ENCODE measurements at regions not wholly inside any gene's neighbourhood (a gene's known extent, or its start where the extent isn't known, plus 50 kb on each side); places are given as distances from the start of the nearest gene placed in this dataset.

DNA sequence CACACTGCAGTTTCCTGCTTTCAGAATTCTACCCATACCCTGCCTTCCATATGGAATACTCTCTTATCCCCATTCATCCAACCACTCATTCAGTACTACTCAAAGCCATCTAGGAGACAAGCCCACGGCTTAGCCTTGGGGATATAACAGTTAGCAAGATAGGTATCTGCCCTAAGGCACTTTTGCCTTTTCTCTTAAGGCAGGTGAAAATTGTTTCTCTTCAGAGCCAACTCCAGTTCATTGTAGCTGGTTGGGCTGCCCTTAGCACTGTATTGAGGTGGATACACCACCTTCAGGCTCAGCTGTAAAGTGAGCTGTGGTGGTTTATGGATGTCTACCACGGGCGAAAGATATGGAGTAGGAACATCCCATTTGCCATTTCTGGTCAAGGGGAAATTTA lies 729.7 kb upstream of the TBX3 start:
- no peak overlapping the region for H3K4me3 ChIP-seq (ENCODE audit: low read depth, low read length)
- TF ChIP-seq, protein P1, sequence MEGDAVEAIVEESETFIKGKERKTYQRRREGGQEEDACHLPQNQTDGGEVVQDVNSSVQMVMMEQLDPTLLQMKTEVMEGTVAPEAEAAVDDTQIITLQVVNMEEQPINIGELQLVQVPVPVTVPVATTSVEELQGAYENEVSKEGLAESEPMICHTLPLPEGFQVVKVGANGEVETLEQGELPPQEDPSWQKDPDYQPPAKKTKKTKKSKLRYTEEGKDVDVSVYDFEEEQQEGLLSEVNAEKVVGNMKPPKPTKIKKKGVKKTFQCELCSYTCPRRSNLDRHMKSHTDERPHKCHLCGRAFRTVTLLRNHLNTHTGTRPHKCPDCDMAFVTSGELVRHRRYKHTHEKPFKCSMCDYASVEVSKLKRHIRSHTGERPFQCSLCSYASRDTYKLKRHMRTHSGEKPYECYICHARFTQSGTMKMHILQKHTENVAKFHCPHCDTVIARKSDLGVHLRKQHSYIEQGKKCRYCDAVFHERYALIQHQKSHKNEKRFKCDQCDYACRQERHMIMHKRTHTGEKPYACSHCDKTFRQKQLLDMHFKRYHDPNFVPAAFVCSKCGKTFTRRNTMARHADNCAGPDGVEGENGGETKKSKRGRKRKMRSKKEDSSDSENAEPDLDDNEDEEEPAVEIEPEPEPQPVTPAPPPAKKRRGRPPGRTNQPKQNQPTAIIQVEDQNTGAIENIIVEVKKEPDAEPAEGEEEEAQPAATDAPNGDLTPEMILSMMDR (IDR thresholded peaks at IDR 0.05; ENCODE audit: borderline replicate concordance, insufficient read depth, low read depth, low read length): no peak

DNA sequence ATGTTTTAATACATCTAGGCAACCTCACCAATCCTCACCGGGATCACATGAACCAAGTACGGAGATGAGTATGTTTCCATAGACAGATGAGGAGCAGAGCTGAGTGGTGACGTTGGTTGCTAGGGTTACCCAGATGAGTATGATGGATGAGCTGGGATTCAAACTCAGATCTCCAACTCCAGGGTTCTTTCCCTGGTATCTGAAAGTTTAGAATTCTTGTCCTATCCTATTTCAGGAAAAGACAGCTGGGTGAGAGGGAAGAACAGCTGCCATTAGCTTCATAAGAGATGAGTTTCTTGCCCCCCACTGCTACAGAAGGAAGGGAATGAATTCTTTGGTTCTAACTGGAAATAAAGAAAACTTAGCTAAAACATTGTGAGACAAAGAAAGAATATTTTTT lies 728.9 kb upstream of the TBX3 start:
- no peak overlapping the region for H3K4me3 ChIP-seq (ENCODE audit: low read depth, low read length)
- TF ChIP-seq, protein P1 (IDR thresholded peaks at IDR 0.05; ENCODE audit: borderline replicate concordance, insufficient read depth, low read depth, low read length): no peak

DNA sequence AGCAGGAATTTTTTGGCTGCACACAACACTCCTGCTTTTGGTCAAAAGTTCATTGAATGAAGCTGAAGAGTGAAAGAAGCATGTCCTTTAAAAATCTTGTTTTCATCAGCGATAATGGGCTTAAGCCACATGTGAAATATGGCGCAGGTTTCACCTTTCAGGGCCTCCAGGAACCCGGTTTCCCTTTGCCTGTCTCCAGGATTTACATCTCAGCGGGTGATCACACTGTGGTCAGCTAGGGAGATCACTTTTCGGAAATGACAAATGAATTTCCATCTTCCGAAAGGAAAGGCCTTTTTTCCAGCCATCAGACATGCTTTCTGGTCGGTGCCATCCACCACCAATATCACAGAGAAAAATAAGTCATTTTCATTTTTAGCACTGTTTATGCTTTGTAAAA lies 727.1 kb upstream of the TBX3 start:
- H3K4me3 ChIP-seq (ENCODE audit: low read depth, low read length): no peak overlapping the region
- TF ChIP-seq, protein P1 (IDR thresholded peaks at IDR 0.05; ENCODE audit: borderline replicate concordance, insufficient read depth, low read depth, low read length): no peak

DNA sequence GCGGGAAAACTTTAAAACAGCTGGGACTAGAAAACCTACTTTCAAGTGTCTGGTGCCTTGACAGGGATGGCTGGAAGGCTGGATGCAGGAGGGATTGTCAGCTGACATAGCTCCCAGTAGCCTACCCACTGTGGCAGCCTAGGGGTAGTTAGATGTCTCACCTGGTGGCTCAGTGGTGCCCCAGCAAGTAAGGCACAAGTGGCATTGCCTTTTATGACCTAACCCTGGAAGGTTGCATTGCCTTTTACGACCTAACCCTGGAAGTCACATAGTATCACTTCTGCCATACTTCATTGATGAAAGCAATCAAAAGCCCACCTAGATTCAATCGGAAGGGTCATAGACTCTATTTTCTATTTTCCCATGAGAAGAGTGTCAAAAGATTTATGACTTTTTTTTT lies 724.7 kb upstream of the TBX3 start:
- no peak overlapping the region for H3K4me3 ChIP-seq (ENCODE audit: low read depth, low read length)
- TF ChIP-seq, protein P1 (IDR thresholded peaks at IDR 0.05; ENCODE audit: borderline replicate concordance, insufficient read depth, low read depth, low read length): no peak

DNA sequence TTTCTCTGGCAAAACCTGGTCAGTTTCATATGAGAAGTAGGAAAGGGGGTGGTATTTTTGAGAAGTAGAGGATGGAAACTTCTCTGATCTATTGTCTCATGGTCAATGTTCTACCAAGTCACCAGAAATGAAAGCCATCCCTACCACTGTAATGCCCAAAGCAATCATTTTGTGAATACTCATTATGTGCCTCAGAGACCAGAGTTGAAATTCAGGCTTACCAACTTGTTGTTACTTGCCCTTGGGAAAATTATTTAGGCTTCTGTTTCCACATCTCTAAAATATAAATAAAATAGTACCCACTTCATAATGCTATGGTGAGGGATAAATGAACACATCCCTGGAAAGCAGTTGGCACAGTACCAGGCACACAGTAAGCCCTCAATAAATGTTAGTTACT lies 723.7 kb upstream of the TBX3 start:
- TF ChIP-seq, protein P1 (IDR thresholded peaks at IDR 0.05; ENCODE audit: borderline replicate concordance, insufficient read depth, low read depth, low read length): no peak
- H3K4me3 ChIP-seq (ENCODE audit: low read depth, low read length): no peak overlapping the region

DNA sequence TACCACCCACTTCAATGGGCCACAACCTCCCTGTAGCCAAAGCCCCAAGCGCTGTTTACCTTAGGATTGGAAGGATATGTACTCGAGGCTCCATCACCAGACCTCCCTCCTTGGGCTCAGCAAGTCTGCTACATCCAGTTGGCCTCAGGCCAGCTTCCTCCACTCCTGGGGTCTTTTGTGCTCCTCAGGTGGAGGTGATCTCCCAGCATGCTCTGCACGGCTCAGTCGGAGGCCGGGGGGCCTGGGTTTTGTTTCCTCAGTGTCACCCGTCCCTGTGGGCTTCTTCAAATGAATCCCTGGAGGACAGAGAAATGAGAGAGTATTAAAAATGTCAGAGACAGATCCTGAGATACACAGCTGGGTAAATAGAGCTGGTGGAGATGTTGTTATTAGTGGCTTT lies 723.1 kb upstream of the TBX3 start:
- TF ChIP-seq, protein P1 (IDR thresholded peaks at IDR 0.05; ENCODE audit: borderline replicate concordance, insufficient read depth, low read depth, low read length): no peak
- H3K4me3 ChIP-seq (ENCODE audit: low read depth, low read length): no peak overlapping the region

DNA sequence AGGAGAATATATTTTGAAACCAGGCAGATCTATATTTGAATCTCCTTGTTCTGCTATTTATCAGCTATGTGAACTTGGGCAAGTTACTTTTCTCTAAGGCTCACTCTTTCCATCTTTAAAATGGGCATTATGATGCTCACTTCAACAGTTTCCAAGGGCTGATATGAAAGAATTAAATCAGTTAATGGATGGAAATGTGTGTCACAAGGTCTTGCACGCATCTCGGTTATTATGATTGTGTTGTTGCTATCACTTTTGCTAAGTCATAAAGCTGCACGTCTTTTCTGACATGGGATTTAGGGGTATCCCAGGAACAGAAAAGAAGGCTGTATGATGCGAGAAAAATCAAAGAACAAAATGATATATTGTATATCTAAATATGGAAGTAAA lies 721.5 kb upstream of the TBX3 start:
- H3K4me3 ChIP-seq (ENCODE audit: low read depth, low read length): no peak overlapping the region
- TF ChIP-seq, protein P1 (IDR thresholded peaks at IDR 0.05; ENCODE audit: borderline replicate concordance, insufficient read depth, low read depth, low read length): no peak

Data from GM12875 (cell line).